ENCODE measurements at regions not wholly inside any gene's neighbourhood (a gene's known extent, or its start where the extent isn't known, plus 50 kb on each side); places are given as distances from the start of the nearest gene placed in this dataset.

DNA sequence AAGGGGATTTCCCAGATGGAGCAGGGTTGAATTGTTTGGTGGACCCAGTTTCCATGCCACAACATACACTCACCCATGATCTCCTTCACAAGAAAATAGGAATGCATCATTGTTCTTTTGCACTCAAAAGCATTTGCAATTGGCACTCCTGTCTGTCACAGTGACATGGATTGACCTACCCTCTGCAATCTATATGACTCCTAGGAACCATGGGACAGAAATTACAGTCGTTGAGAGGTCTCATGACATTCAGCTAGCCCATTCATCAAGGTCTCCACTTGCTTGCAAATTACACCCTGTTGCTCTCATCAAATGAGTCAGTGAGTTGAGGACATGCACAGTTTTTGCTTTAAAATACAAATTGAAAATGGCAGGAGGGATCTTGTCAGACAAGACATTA, 448.5 kb downstream of the LPIN1 start:
- TF ChIP-seq, protein P1, sequence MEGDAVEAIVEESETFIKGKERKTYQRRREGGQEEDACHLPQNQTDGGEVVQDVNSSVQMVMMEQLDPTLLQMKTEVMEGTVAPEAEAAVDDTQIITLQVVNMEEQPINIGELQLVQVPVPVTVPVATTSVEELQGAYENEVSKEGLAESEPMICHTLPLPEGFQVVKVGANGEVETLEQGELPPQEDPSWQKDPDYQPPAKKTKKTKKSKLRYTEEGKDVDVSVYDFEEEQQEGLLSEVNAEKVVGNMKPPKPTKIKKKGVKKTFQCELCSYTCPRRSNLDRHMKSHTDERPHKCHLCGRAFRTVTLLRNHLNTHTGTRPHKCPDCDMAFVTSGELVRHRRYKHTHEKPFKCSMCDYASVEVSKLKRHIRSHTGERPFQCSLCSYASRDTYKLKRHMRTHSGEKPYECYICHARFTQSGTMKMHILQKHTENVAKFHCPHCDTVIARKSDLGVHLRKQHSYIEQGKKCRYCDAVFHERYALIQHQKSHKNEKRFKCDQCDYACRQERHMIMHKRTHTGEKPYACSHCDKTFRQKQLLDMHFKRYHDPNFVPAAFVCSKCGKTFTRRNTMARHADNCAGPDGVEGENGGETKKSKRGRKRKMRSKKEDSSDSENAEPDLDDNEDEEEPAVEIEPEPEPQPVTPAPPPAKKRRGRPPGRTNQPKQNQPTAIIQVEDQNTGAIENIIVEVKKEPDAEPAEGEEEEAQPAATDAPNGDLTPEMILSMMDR (IDR thresholded peaks at IDR 0.05), result no peak
- no peak for TF ChIP-seq POLR2A (IDR thresholded peaks at IDR 0.05)
